ENCODE measurements at regions not wholly inside any gene's neighbourhood (a gene's known extent, or its start where the extent isn't known, plus 50 kb on each side); places are given as distances from the start of the nearest gene placed in this dataset.

DNA sequence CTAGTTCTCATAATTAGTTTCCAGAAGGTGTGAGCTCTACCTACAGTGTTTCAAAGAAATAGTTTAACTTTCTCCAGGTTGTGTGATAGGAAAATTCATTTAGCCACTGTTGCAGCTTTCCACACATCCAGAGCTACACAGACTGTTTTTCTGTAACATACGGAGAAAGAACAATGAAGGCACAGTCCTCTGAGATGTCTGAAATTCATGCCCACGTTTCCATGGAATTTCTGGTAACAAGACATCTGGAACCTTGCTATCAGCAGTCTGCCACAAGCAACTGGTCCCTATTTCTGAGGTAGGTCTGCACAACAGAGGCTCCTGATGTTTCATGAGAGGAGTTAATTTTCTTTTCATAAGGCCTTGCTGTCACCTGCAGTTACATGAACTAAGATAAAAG, 273.3 kb upstream of the C11orf87 start:
- TF ChIP-seq, protein P1, sequence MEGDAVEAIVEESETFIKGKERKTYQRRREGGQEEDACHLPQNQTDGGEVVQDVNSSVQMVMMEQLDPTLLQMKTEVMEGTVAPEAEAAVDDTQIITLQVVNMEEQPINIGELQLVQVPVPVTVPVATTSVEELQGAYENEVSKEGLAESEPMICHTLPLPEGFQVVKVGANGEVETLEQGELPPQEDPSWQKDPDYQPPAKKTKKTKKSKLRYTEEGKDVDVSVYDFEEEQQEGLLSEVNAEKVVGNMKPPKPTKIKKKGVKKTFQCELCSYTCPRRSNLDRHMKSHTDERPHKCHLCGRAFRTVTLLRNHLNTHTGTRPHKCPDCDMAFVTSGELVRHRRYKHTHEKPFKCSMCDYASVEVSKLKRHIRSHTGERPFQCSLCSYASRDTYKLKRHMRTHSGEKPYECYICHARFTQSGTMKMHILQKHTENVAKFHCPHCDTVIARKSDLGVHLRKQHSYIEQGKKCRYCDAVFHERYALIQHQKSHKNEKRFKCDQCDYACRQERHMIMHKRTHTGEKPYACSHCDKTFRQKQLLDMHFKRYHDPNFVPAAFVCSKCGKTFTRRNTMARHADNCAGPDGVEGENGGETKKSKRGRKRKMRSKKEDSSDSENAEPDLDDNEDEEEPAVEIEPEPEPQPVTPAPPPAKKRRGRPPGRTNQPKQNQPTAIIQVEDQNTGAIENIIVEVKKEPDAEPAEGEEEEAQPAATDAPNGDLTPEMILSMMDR (IDR thresholded peaks at IDR 0.05; ENCODE audit: unreplicated experiment): no peak
- peaks cover 20% of the 10 kb centered on the region for H3K27me3 Mint-ChIP-seq
- no peaks in the 10 kb centered on the region for H3K9me3 Mint-ChIP-seq (ENCODE audit: low read depth)
- H3K27ac Mint-ChIP-seq: no peak overlapping the region
- no peak overlapping the region for H3K4me3 Mint-ChIP-seq (ENCODE audit: low read depth)
- no peak for DNase-seq (ENCODE audit: low spot score, unreplicated experiment)
- no peaks in the 10 kb centered on the region for H3K36me3 Mint-ChIP-seq (ENCODE audit: insufficient read depth)
- H3K4me1 Mint-ChIP-seq (ENCODE audit: low read depth): peaks cover 2% of the 10 kb centered on the region

DNA sequence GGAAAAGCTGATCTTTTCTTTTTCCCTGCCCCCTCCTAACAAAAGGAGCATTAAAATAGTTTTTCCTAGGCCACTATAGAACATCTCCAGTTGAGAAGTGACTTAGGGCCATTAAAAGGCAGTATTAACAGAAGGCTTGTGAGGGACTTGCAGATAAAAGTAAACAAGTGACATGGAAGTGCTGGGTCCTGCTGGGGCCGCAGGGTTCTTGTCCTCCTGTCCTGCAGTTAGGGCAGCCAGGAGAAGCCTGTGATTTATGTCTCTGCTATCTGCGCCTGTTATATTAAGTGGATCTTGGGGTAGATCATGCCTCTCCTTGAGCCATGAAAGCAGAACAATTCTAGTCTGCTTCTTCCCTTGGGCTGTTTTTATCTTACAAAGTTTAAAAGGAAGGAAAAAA, 271.4 kb upstream of the C11orf87 start:
- Mint-ChIP-seq H3K27me3 (peaks cover 17% of the 10 kb centered on the region), H3K4me3 (ENCODE audit: low read depth) (no peak overlapping the region), H3K4me1 (ENCODE audit: low read depth) (peaks cover 2% of the 10 kb centered on the region), H3K36me3 (ENCODE audit: insufficient read depth) (no peaks in the 10 kb centered on the region), H3K9me3 (ENCODE audit: low read depth) (peaks cover 3% of the 10 kb centered on the region), H3K27ac (no peak overlapping the region)
- TF ChIP-seq, protein P1 (IDR thresholded peaks at IDR 0.05; ENCODE audit: unreplicated experiment): no peak
- DNase-seq (ENCODE audit: low spot score, unreplicated experiment): no peak

GRCh38 chr11:109153836-109154235, 268.2 kb upstream of the C11orf87 start:
- Mint-ChIP-seq H3K4me3 (ENCODE audit: low read depth) (no peak overlapping the region), H3K27me3 (peaks cover 9% of the 10 kb centered on the region), H3K27ac (no peak overlapping the region), H3K9me3 (ENCODE audit: low read depth) (peaks cover 8% of the 10 kb centered on the region), H3K36me3 (ENCODE audit: insufficient read depth) (no peaks in the 10 kb centered on the region), H3K4me1 (ENCODE audit: low read depth) (no peaks in the 10 kb centered on the region)
- TF ChIP-seq, protein P1 (IDR thresholded peaks at IDR 0.05; ENCODE audit: unreplicated experiment): no peak
- no peak for DNase-seq (ENCODE audit: low spot score, unreplicated experiment)

DNA sequence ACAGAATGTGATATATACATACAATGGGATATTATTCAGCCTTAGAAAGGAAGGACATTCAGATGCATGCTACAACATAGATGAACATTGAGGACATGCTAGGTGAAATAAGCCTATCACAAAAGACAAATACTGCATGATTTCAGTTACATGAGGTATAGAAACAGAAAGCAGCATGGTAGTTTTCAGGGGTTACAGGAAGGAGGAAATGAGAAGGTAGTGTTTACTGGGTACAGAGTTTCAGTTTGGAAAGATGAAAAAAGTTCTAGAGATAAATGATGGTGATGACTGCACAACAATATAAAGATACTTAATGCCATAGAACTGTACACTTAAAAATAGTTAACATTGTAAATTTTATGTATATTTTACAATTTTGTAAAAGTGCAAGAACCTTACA, 266.7 kb upstream of the C11orf87 start:
- TF ChIP-seq, protein P1 (IDR thresholded peaks at IDR 0.05; ENCODE audit: unreplicated experiment): no peak
- Mint-ChIP-seq H3K27ac (no peak overlapping the region), H3K27me3 (peaks cover 9% of the 10 kb centered on the region), H3K9me3 (ENCODE audit: low read depth) (peaks cover 11% of the 10 kb centered on the region), H3K4me1 (ENCODE audit: low read depth) (no peaks in the 10 kb centered on the region), H3K36me3 (ENCODE audit: insufficient read depth) (no peaks in the 10 kb centered on the region), H3K4me3 (ENCODE audit: low read depth) (no peak overlapping the region)
- DNase-seq (ENCODE audit: low spot score, unreplicated experiment): no peak

- H3K4me3 Mint-ChIP-seq (ENCODE audit: low read depth): no peak overlapping the region
- H3K36me3 Mint-ChIP-seq (ENCODE audit: insufficient read depth): no peaks in the 10 kb centered on the region
- no peak for DNase-seq (ENCODE audit: low spot score, unreplicated experiment)
- TF ChIP-seq, protein P1 (IDR thresholded peaks at IDR 0.05; ENCODE audit: unreplicated experiment): no peak
- peaks cover 3% of the 10 kb centered on the region for H3K9me3 Mint-ChIP-seq (ENCODE audit: low read depth)
- peaks cover 10% of the 10 kb centered on the region for H3K27me3 Mint-ChIP-seq
- H3K27ac Mint-ChIP-seq: no peak overlapping the region
- H3K4me1 Mint-ChIP-seq (ENCODE audit: low read depth): peaks cover 5% of the 10 kb centered on the region
Observed at GRCh38 chr11:109165035-109165434, 257.0 kb upstream of the C11orf87 start.

All from progenitor cell of endocrine pancreas (in vitro differentiated cells).